HG03520 (cell line): ENCODE measurements at regions not wholly inside any gene's neighbourhood (a gene's known extent, or its start where the extent isn't known, plus 50 kb on each side); places are given as distances from the start of the nearest gene placed in this dataset.
"Not testable (repeated sequence)": the region's sequence is repeated elsewhere in the genome, so short reads cannot be mapped to it uniquely, and the experiment has no call there.

Source experiments
- ATAC-seq: cut with Tn5 transposase; IDR thresholded peaks from one replicate; pipeline ENCODE4 v1.9.1; 2021; ENCODE audit warnings: mild to moderate bottlenecking, moderate library complexity; ENCODE audit not compliant: unreplicated experiment

DNA sequence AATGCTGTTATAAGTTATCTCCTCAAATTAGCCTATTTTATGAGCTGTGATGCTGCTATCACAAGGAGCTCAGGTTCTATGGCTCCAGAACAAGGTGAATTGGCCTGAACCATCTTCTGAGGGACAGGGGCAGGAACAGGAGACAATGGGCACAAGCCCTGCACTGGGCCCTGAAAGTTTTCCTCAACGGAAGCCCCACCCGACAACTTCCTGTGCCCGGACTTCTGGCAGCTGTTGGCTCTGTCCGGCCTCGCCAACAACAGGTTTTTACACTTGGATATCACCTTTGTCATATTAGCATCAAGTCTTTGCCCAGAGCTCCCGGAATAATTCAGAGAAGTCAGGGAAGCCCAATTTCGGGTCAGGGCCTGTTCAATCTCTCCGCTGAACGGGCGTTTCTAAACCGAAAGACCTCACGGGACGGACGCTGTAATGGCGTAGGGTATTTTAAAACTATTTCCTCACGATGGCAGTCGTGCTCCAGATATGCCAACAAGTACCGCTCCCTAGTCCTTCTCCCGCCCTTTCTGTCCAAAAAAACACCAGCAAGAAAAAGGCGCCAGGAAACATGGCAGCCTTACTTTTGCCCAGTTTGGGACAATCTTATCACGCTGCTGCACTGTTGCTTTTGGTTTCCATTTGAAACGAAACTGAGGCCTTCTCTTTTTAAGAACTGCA, 201.0 kb upstream of the STK26 start:
- peak; percentile 76 for ATAC-seq

DNA sequence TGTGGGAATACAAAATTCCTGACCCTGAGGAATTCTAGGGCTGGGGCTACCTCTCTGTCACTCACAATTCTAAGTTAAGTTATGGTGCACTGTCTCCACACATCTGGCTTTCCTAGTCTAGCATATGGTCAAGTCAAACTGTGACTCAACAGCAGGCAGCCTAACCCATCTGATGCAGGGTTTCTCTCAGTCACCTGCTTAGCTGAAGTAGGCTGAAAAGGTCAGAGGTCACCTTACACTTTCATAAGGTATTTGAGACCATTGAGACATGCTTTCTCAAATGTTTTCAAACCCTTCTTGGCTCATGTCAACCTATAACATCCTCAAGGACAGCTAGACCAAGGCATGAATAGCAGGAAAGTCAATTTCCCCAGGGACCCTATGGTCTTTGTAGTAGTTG, 196.5 kb upstream of the STK26 start:
- ATAC-seq = no peak

- peak; percentile 43 for ATAC-seq
Measured at GRCh38 chrX:131827935-131828334, 195.2 kb upstream of the STK26 start.

DNA sequence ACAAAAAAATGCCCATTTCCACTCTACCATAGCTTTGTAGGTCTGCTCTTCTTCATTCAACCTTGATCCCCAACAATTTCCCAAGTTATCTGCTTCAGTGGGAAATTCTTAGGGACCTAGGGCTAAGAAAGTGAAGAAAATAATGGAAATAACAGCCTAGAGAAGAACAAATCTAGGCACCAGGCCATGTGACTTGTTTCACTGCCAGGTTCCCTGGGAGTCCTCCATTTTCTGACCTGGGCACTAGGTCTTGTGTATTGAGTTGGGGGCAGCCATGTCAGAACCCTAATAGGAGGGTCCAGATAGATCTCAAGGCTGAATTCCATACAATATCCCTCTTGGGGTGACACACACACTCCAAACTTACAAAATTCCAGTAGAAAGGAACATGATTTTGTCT, 194.6 kb upstream of the STK26 start:
- no peak for ATAC-seq

- no peak for ATAC-seq
Measured at GRCh38 chrX:131830400-131831184, 192.5 kb upstream of the STK26 start.

DNA sequence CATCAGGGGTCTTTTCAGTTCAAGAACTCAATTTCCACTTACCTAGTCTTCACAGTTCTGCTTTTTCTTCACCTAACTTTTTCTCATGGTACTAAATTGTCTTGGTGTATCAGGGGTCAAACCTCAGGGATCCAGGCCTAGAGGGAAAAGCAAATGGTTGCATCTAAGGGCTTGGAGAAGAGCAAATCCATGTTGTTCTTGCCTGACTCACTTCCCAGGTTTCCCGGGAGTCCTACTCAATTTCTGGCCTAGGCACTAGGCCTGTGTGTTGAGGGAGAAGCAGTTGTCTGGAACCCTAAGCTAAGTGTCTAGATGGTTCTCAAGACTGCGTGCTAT, 191.9 kb upstream of the STK26 start:
- ATAC-seq = no peak

GRCh38 chrX:131836161-131836560, 186.9 kb upstream of the STK26 start:
- no peak for ATAC-seq

GRCh38 chrX:131837325-131837724, 185.8 kb upstream of the STK26 start:
- ATAC-seq = no peak

DNA sequence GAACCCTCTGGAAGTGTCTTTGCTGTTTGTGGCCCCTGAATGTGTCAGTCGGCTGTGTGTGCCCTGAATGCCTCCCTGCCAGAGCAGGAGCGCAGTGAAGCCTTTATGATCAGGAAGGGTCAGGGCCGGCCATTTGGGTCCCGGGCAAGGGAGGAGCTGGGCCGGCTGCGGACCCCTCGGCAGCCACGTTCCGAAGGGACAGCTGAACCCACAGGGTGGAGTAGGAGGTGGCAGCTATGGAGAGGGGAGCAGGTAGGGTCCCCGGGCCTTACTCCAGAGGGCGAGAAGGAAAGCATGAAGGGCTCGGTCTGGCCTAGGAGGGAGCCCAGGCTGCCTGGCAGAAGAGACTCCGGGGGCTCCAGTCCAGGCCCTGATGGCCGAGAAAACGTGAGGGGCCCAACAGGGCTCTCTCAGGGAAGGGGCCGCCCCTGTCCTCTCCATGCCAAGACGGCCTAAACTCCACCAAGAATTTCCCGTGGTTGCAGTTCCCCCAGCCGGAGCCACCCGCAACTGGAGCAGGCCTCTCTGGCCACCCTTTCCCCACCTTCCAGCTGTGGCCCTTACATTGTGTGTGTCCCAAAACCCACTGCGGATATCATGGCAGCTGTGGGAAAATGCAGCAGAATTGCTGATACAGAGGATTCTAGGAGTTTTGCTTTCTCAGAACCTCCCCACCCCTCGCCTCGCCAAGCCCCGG, 182.2 kb upstream of the STK26 start:
- ATAC-seq = no peak

GRCh38 chrX:131841496-131842437, 181.3 kb upstream of the STK26 start:
- ATAC-seq = peak; percentile 86

- ATAC-seq = no peak
Measured at GRCh38 chrX:131843987-131844386, 179.1 kb upstream of the STK26 start.

DNA sequence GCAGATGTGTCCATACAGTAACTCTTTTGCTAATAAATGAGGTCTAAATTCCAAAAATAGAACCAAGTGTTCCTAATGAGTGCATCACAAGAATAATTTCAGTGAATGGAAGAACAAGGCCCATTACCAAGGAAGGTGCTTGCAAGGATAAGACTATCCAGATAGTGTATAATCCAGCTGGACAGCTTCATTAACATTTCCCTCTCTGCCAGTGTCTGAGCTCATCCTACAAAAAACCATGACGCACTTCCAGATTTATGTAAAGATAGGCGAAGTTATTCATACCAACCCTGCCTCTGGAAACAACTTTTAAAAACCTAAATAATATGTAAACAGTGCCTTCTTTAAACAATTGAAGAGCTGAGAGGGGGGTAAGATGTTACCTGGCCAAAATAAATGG, 177.9 kb upstream of the STK26 start:
- ATAC-seq = no peak

GRCh38 chrX:131845771-131846170, 177.3 kb upstream of the STK26 start:
- ATAC-seq = no peak

- not testable (repeated sequence) for ATAC-seq
Measured at GRCh38 chrX:131850964-131851363, 172.1 kb upstream of the STK26 start.

GRCh38 chrX:131853440-131853839, 169.7 kb upstream of the STK26 start:
- no peak for ATAC-seq

DNA sequence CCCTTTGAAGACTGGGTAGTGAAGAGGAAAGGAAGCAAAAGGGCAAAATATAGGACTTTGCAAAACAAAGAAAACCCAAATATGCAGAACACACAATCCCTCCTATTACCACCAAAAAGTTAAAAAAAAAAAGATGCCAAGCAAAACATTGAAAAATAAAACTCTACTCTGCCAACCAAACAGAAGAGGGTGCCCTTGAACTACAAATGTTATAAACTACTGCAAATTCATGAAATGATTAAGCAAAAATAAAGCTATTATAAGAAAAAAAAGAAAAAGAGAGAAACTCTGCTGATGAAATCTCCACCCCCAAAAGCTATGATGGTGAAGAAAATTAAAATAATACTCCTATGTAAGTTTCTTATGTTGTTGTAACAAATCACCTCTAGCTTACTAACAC, 168.5 kb upstream of the STK26 start:
- ATAC-seq = no peak

DNA sequence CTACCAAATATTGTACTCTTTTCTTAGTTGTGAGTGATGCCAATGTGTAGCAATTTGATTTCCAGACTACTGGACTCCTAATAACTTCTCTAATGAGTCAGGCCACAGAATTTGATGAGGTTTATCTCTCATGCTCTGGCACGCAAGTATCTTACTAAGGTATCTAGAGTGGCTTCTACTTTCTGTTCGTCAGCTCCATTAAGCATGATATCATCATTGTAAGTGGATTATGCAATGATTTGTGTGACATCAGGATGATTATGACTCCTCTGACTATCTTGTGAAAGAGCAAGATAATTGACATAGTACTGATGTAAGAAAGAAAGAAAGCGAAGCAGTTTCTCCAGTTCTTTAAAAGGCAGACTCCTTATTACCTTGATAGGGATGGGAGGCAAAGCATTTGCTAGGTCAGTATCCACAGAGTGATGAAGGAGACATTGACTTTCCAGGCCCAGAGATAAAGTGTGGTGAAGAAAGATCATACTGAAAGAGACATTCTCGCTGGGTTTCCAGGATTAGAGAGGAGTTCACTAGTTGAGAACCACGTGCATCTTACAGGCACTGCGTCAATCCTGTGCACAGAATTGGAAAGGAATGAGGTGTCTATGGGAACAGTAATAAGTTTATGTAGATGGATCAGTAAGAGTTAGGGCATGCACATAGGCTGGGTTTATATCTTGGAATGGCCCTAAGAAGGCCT, 161.9 kb upstream of the STK26 start:
- ATAC-seq = no peak

DNA sequence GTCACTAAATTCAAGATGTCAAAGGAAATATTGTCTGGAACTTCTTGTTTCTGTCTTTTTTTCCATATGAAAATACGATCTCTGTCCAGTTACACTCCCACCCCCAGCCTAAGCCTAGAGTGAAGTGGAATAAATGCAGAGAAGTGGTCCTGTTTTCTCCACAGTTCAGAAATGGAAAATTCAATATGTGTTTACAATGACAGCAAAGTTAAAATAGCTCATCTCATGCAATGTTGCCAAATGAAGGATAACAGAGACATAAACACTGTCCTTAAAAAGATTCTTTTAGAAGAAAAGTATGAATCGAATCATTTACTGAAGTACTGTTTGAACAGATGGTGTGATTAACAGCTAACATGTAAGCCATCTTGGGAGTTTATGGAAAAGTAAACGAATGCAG, 160.8 kb upstream of the STK26 start:
- no peak for ATAC-seq

DNA sequence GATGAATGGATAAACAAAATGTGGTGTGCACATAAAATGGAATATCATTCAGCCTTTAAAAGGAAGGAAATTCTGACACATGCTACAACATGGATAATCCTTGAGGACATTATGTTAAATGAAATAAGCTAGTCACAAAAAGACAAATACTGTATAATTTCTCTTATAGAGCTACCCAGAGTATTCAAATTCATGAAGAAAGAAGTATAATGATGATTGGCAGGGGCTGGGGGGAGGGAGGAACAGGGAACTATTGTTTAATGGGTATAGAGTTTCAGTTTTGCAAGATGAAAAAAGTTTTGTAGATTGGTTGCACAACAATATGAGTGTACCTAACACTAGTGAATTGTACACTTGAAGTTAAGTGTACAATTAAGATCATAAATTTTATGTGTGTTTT, 153.9 kb upstream of the STK26 start:
- no peak for ATAC-seq

DNA sequence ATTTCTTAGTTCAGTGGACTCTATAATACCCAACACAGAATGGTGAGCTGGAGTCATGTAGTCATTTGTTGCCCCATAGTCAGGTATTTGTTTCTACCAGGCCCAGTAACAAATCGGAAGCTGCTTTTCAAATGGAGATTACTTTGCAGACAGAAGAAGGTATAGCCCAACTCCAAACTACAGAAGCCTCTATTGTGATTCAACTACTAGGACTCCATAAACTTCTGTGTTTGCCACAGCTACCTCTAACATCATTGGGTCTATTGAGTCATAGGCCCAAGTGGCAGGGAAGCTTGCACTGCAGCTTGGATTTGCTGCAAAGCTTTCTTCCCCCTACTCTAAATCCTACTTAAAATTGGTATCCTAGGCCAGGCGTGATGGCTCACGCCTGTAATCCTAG, 148.8 kb upstream of the STK26 start:
- no peak for ATAC-seq
